ENCODE measurements at regions not wholly inside any gene's neighbourhood (a gene's known extent, or its start where the extent isn't known, plus 50 kb on each side); places are given as distances from the start of the nearest gene placed in this dataset.
"Not testable (repeated sequence)": the region's sequence is repeated elsewhere in the genome, so short reads cannot be mapped to it uniquely, and the experiment has no call there.

- TF ChIP-seq FOSL2 (IDR thresholded peaks at IDR 0.05; ENCODE audit: borderline replicate concordance, low read depth); EP300 (IDR thresholded peaks at IDR 0.05; ENCODE audit: borderline replicate concordance in 1 of 2, low read depth in 1 of 2, low read length in 1 of 2); RCOR1 (IDR thresholded peaks at IDR 0.05; ENCODE audit: low read length); PBX3 (IDR thresholded peaks at IDR 0.05); CTCF (IDR thresholded peaks at IDR 0.05); POLR2AphosphoS5 (IDR thresholded peaks at IDR 0.05; ENCODE audit: low read depth, low read length); NRF1 (IDR thresholded peaks at IDR 0.05; ENCODE audit: low read depth, low read length); RAD21 (IDR thresholded peaks at IDR 0.05; ENCODE audit: low read length); MXI1 (IDR thresholded peaks at IDR 0.05; ENCODE audit: low read depth, low read length); TCF12 (IDR thresholded peaks at IDR 0.05); REST (IDR thresholded peaks at IDR 0.05; ENCODE audit: low read depth, low read length); MAX (IDR thresholded peaks at IDR 0.05; ENCODE audit: low read depth); USF1 (IDR thresholded peaks at IDR 0.05; ENCODE audit: borderline replicate concordance, low read depth); RFX5 (IDR thresholded peaks at IDR 0.05; ENCODE audit: low read length): not testable (repeated sequence)
These were observed 313.6 kb upstream of the FRG2C start for GRCh38 chr3:75350536-75350935.
